ENCODE measurements at regions not wholly inside any gene's neighbourhood (a gene's known extent, or its start where the extent isn't known, plus 50 kb on each side); places are given as distances from the start of the nearest gene placed in this dataset.

GRCh38 chr11:129308241-129308865, 67.3 kb upstream of the BARX2 start:
- no peak for TF ChIP-seq CREB1 (IDR thresholded peaks at IDR 0.05; ENCODE audit: low read depth)
- TF ChIP-seq ZBTB7A (IDR thresholded peaks at IDR 0.05; ENCODE audit: low read depth), result no peak
- TF ChIP-seq NFIC (IDR thresholded peaks at IDR 0.05), result no peak
- no peak for TF ChIP-seq MAX (IDR thresholded peaks at IDR 0.05)
- no peak for TF ChIP-seq RAD21 (IDR thresholded peaks at IDR 0.05; ENCODE audit: low read depth)
- TF ChIP-seq TAF1 (IDR thresholded peaks at IDR 0.05; ENCODE audit: low read depth), result no peak
- TF ChIP-seq USF1 (IDR thresholded peaks at IDR 0.05), result no peak
- TF ChIP-seq FOXM1 (IDR thresholded peaks at IDR 0.05; ENCODE audit: borderline replicate concordance, low read depth), result no peak
- TF ChIP-seq YY1 (IDR thresholded peaks at IDR 0.05; ENCODE audit: low read depth), result no peak
- no peak for TF ChIP-seq TEAD4 (IDR thresholded peaks at IDR 0.05)
- TF ChIP-seq CEBPB (IDR thresholded peaks at IDR 0.05), result no peak
- TF ChIP-seq, protein P1, sequence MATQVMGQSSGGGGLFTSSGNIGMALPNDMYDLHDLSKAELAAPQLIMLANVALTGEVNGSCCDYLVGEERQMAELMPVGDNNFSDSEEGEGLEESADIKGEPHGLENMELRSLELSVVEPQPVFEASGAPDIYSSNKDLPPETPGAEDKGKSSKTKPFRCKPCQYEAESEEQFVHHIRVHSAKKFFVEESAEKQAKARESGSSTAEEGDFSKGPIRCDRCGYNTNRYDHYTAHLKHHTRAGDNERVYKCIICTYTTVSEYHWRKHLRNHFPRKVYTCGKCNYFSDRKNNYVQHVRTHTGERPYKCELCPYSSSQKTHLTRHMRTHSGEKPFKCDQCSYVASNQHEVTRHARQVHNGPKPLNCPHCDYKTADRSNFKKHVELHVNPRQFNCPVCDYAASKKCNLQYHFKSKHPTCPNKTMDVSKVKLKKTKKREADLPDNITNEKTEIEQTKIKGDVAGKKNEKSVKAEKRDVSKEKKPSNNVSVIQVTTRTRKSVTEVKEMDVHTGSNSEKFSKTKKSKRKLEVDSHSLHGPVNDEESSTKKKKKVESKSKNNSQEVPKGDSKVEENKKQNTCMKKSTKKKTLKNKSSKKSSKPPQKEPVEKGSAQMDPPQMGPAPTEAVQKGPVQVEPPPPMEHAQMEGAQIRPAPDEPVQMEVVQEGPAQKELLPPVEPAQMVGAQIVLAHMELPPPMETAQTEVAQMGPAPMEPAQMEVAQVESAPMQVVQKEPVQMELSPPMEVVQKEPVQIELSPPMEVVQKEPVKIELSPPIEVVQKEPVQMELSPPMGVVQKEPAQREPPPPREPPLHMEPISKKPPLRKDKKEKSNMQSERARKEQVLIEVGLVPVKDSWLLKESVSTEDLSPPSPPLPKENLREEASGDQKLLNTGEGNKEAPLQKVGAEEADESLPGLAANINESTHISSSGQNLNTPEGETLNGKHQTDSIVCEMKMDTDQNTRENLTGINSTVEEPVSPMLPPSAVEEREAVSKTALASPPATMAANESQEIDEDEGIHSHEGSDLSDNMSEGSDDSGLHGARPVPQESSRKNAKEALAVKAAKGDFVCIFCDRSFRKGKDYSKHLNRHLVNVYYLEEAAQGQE (IDR thresholded peaks at IDR 0.05; ENCODE audit: low read depth), result no peak
- no peak for TF ChIP-seq TCF12 (IDR thresholded peaks at IDR 0.05; ENCODE audit: low read depth)
- no peak for TF ChIP-seq EP300 (IDR thresholded peaks at IDR 0.05; ENCODE audit: borderline replicate concordance)
- no peak for TF ChIP-seq EGR1 (IDR thresholded peaks at IDR 0.05)

GRCh38 chr11:129307162-129307561, 68.5 kb upstream of the BARX2 start:
- TF ChIP-seq USF1 (IDR thresholded peaks at IDR 0.05), result no peak
- TF ChIP-seq TCF12 (IDR thresholded peaks at IDR 0.05; ENCODE audit: low read depth), result no peak
- TF ChIP-seq EGR1 (IDR thresholded peaks at IDR 0.05), result no peak
- TF ChIP-seq MAX (IDR thresholded peaks at IDR 0.05), result no peak

- TF ChIP-seq YY1 (IDR thresholded peaks at IDR 0.05; ENCODE audit: low read depth) (no peak), RAD21 (IDR thresholded peaks at IDR 0.05; ENCODE audit: low read depth) (no peak), CREB1 (IDR thresholded peaks at IDR 0.05; ENCODE audit: low read depth) (no peak)
Measured at GRCh38 chr11:129302386-129303101, 73.1 kb upstream of the BARX2 start.

DNA sequence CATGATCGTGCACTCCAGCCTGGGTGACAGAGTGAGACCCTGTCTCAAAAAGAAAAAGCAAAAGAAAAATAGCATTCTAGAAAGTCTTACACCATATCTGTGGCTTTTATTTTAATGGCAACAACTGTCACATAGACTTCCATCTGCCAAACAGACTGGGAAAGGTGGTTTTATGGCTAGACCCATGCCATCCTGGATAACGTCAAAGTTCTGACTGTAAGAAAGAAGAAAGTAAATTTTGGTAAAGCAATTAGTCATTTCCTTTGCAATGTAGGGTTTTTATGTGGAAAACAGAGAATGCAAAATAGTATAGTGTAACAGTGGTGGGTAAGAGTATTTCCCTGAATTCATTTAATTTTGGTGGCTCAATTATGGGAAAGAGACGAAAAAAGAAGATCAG, 75.5 kb upstream of the BARX2 start:
- TF ChIP-seq YY1 (IDR thresholded peaks at IDR 0.05; ENCODE audit: low read depth), result no peak
- TF ChIP-seq EGR1 (IDR thresholded peaks at IDR 0.05), result no peak
- no peak for TF ChIP-seq EP300 (IDR thresholded peaks at IDR 0.05; ENCODE audit: borderline replicate concordance)
- TF ChIP-seq NFIC (IDR thresholded peaks at IDR 0.05), result no peak

DNA sequence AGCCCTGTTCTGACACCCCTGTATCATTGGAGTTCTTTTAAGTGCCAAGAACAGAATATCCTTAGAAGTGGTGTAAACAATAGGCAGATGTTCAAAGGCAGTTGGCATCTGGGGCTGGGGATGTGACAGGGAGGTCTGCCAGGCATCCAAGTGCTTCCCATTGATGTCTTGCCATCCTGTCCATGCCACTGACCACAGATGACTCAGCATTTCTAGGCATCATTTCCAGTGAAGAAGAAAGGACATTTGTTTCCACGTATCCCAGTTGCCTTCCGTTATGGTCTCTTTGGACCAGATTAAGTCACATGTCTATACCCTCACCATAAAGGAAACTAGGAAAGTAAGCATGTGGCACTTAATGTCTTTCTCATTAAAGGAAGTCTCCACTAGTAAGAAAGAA, 76.7 kb upstream of the BARX2 start:
- TF ChIP-seq YY1 (IDR thresholded peaks at IDR 0.05; ENCODE audit: low read depth), result no peak
- TF ChIP-seq EP300 (IDR thresholded peaks at IDR 0.05; ENCODE audit: borderline replicate concordance), result no peak
- TF ChIP-seq ZBTB7A (IDR thresholded peaks at IDR 0.05; ENCODE audit: low read depth), result no peak
- TF ChIP-seq TAF1 (IDR thresholded peaks at IDR 0.05; ENCODE audit: low read depth), result no peak
- TF ChIP-seq TCF12 (IDR thresholded peaks at IDR 0.05; ENCODE audit: low read depth), result no peak
- TF ChIP-seq CEBPB (IDR thresholded peaks at IDR 0.05), result no peak
- no peak for TF ChIP-seq CREB1 (IDR thresholded peaks at IDR 0.05; ENCODE audit: low read depth)
- no peak for TF ChIP-seq NFIC (IDR thresholded peaks at IDR 0.05)
- TF ChIP-seq USF1 (IDR thresholded peaks at IDR 0.05), result no peak
- TF ChIP-seq, protein P1 (IDR thresholded peaks at IDR 0.05; ENCODE audit: low read depth), result no peak
- TF ChIP-seq EGR1 (IDR thresholded peaks at IDR 0.05), result no peak
- no peak for TF ChIP-seq MAX (IDR thresholded peaks at IDR 0.05)
- TF ChIP-seq FOXM1 (IDR thresholded peaks at IDR 0.05; ENCODE audit: borderline replicate concordance, low read depth), result no peak
- no peak for TF ChIP-seq TEAD4 (IDR thresholded peaks at IDR 0.05)
- TF ChIP-seq RAD21 (IDR thresholded peaks at IDR 0.05; ENCODE audit: low read depth), result no peak
